HG03354 (cell line): ENCODE measurements at regions not wholly inside any gene's neighbourhood (a gene's known extent, or its start where the extent isn't known, plus 50 kb on each side); places are given as distances from the start of the nearest gene placed in this dataset.
"Not testable (repeated sequence)": the region's sequence is repeated elsewhere in the genome, so short reads cannot be mapped to it uniquely, and the experiment has no call there.

ENCODE experiments used
- ATAC-seq: cut with Tn5 transposase; IDR thresholded peaks from one replicate; pipeline ENCODE4 v1.9.1; 2021; ENCODE audit warnings: mild to moderate bottlenecking; ENCODE audit not compliant: unreplicated experiment, poor library complexity, severe bottlenecking

DNA sequence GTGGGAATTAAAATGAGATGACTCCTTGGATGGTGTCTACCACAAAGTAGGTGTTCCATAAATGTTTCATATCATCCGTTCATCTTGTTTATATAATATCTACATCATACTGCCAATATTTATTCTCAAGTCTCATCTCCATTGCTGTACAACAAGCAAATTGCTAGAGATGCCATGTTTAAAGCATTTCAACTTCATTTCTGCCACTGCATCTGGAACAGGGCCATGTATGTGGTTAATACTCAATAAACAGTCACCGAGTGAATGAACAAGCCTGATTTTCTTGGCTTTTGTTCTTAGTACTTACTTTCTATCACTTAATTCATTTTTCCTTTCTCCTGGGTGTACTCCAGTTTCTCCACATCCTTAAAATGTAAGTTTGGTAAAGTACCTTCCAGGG is 107.6 kb downstream of the KCNJ2 start:
- no peak for ATAC-seq

DNA sequence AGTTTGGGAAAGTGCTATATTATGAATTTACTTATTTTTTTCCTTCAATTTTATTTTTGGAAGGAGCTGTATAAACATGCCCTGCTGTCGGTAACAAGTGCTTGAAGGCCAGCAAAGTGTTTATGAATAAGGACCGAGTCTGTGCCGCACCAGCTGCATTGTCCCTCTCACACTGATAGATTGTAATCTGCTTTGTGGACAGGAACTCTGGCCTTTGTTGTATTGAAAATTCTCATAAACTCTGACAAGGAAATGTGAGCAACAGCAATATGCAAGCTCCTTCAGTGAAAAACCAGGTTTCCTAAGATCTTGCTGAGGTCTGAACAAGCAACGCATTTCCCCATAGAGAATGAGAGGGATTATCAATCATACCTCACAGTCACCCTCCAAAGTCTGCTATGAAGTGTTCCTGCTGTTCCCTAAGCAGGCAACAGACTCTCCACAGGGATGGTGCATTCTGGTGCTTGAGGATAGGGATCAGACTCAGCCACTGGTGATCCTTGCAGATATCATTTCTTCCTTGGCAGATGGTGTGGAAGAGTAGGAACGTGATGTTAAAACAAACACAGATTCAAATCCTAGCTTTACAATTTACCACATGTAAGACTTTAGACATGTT is 109.6 kb downstream of the KCNJ2 start:
- ATAC-seq: no peak

- no peak for ATAC-seq
These were observed 117.1 kb downstream of the KCNJ2 start for GRCh38 chr17:70286391-70286790.

DNA sequence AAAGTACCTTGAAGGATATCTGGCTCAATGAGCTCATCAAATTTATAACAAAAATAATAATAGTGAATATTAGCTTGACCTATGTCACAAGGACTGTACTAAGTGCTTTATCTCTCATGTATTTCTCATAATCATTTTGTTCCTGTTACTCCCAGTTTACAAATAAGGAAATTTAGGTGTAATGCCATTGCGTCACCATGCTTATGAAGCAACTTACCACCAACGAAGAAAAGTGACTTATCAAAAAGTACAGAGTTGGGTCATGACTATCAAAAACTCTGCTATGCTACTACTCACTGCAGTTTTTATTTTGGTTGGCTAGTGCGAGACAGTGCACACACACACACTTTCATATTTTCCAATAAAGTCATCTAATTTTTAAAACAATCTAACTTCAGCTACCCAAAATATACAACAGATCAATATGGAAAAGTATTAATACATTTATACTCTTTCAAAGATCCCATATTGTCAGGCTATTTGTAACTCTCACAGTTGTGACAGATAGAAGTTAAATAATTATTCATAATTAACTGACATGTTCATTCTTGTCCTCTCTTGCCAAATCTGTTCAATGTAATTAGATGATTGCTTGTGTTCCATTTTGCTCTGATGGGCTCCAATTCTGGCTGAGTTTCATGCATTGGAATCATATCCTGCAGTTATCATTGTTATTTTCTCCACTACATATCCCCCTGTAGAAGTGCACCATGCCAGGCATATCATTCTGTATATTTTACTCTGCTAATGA is 119.4 kb downstream of the KCNJ2 start:
- ATAC-seq: no peak

- ATAC-seq: no peak
These were observed 121.4 kb downstream of the KCNJ2 start for GRCh38 chr17:70290770-70291169.

- ATAC-seq: no peak
These were observed 123.0 kb downstream of the KCNJ2 start for GRCh38 chr17:70292366-70292765.

DNA sequence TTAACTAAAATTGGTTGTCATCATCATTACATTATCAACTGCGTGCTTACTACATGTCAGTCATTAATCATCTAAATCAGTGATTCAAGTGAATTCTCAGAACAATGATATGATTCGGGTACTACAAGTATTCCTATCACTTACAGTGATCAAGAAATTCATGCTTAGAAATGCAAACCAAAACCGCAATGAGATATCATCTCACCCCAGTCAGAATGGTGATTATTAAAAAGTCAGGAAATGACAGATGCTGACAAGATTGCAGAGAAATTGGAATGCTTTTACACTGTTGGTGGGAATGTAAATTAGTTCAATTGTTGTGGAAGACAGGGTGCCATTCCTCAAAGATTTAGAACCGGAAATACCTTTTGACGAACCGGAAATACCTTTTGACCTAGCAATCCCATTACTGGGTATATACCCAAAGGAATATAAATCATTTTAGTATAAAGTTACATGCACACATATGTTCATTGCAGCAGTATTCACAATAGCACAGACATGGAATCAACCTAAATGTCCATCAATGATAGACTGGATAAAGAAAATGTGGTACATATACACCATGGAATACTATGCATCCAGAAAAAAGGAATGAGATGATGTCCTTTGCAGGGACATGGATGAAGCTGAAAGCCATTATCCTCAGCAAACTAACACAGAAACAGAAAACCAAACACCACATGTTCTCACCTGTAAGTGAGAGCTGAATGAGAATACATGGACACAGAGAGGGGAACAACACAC is 124.4 kb downstream of the KCNJ2 start:
- ATAC-seq: not testable (repeated sequence)

GRCh38 chr17:70295329-70295728 is 126.0 kb downstream of the KCNJ2 start:
- ATAC-seq: no peak

DNA sequence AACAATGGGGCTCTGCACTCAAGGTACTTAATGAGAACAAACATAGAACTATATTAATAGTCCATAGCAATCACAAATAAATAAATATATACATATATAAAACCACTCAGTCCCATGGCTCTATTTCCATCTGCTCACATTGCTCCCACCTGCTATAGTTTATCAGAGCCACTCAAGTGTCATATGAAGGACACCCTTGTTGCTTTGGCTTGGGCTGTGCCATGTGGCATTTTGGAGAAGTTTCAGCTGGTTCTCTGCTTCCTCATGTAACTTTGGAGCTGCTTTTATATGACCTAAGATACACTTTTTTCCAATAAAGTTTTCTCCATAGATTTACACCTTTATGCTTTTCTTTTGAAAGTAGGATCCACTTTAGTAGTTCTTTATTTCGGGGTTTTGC is 126.4 kb downstream of the KCNJ2 start:
- ATAC-seq: no peak

GRCh38 chr17:70296456-70296855 is 127.1 kb downstream of the KCNJ2 start:
- no peak for ATAC-seq

DNA sequence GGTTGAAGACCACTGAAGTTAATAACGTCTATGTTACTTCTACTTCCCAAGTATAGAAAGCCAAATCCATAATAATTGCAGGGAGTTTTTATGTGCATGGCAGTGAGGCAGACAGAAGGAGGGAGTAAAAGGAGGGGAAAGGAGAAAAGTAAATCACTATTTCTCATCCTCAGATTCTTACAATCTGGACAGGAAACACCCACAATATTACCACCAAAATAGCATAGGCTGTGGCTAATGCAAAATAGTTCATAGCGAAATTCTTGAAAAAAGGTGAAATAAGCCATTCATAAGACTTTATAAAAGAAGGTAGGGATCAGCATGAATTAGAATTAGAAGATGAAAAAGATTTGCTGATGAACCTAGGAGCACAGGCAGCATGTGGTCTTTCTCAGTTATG is 128.1 kb downstream of the KCNJ2 start:
- no peak for ATAC-seq

GRCh38 chr17:70298929-70299531 is 129.7 kb downstream of the KCNJ2 start:
- peak; percentile 69 for ATAC-seq

- no peak for ATAC-seq
These were observed 138.3 kb downstream of the KCNJ2 start for GRCh38 chr17:70307430-70308225.

DNA sequence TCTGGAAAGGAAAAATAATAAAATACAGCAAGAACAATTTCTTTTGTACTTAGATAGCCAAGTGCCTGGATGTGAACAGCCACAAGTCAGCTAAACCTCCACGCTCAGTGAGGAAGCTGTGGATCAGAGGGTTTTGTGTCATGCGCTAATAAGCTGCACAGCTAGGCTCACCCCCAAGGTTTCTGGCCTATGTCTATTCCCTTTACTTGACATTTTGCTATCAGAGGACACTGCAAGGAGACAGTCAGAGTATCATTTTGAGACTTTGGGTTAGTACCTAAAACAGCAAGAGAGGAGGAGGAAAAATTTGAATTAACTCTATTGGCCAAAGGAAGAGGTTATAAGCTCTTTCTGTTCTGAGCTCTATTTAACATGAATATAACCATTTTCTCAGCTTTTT is 139.3 kb downstream of the KCNJ2 start:
- no peak for ATAC-seq

GRCh38 chr17:70310221-70310672 is 140.9 kb downstream of the KCNJ2 start:
- ATAC-seq: no peak

- ATAC-seq: peak; percentile 83
These were observed 143.9 kb downstream of the KCNJ2 start for GRCh38 chr17:70313086-70313852.

DNA sequence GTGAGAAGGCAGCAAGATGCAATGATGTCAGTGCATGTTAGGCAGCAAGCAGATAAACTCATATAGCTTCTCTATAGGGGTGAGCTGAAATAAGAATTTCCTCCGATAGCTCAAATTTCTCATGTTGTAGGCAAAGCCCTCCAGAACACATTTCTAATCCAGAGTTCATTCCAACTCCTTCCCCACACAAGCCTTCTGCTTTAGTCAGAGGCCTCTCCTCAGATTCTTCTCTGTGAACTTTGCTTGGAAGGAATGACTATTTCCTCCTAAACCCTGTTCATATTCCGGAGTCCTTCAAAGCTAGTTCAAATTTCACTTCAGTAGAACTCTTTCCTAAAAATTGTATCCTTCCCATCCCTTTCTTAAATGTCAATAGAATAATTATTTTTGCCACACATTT is 144.8 kb downstream of the KCNJ2 start:
- peak; percentile 17 for ATAC-seq

DNA sequence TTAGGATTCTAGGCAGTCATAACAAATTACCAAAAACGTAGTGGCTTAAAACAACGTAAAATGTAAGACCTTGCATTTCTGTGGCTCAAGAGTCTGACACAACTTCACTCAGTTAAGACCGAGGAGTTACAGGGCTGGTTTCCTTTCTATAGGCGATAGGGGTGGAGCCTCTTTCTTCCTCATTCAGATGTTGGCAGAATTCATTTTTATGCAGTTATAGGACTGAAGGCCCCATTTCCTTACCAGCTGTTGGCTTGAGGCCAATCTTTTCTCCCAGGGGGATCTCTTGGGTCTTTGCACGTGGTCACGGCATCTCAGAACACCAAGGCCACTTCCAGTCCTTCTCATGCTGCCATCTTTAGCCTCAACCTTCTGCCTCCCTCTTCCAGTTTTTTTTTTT is 145.2 kb downstream of the KCNJ2 start:
- no peak for ATAC-seq

GRCh38 chr17:70317421-70317820 is 148.1 kb downstream of the KCNJ2 start:
- ATAC-seq: no peak
